ENCODE measurements at regions not wholly inside any gene's neighbourhood (a gene's known extent, or its start where the extent isn't known, plus 50 kb on each side); places are given as distances from the start of the nearest gene placed in this dataset.
"Not testable (repeated sequence)": the region's sequence is repeated elsewhere in the genome, so short reads cannot be mapped to it uniquely, and the experiment has no call there.

DNA sequence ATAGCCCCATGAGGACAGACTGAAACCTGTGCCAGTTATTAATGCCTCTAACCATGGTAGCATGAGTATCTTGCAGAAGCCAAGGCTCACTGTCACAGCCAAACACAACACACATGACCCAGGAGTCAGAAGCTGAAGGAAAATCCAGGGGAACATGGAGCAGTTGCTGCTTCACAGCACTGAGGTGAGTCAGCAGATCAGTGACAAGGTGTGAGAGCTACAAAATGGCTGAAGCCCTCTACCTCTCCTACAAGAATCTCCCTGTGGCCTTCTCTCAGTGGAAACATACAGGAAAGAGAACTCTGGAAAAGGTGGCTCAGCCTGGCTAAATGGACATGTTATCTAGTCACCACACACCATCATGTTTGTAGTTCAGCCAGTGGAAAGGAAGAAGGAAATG, 93.5 kb downstream of the NAB1 start:
- no peak for DNase-seq

DNA sequence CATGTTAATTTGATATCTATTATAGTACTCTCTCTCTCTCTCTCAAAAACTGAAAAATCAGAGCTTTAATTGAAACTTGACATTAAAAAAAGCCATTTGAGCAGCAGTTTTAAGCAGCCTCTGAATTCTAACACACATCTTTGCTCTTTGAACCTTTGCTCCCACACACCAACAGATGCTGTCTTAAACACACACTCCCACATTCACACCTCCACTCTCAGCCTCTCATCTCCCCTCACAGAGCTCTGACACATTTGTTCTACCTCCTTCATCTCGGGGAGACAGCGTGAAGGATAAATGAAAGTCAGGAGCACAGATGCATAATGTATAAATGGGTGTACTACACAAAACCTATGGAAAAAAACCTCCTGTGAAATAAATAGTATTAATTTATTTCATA, 95.2 kb downstream of the NAB1 start:
- peak in 1 of 2 experiments; percentile 22 for DNase-seq

DNA sequence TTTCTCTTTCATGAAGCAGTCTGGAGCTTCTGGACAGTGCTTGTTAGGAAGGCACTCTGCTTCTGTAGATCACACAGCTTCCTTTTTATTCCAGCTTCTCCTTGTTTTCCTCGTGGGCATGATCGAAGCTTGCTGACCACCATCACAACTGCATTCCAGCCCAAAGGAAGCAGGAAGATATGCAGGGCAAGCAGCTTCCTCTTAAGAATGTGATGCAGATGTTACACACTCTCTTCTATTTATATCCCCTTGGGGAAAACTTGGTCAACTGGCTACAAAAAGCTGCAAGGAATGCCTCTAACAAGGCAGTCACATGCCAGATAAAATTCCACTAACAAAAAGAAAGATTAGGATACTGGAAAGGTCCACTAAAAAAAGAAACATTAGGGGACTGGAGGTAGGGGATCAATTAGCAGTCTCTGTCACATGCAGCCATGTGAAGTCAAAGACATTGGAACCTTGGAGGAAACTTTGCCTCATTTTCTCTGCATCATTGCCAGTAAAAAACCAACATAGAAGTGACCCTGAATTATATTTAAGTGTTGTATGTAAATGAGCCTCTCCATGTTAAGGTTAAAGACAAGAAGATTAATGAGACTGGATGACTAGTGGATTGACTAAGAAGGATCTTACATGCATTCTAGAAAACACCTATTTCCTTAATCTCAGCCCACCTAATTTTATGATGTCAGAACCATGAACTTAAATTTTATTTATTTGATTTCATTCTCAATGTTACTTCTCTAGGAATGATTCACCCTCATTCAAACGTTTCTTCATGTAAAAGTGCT, 98.3 kb downstream of the NAB1 start:
- DNase-seq = no peak

DNA sequence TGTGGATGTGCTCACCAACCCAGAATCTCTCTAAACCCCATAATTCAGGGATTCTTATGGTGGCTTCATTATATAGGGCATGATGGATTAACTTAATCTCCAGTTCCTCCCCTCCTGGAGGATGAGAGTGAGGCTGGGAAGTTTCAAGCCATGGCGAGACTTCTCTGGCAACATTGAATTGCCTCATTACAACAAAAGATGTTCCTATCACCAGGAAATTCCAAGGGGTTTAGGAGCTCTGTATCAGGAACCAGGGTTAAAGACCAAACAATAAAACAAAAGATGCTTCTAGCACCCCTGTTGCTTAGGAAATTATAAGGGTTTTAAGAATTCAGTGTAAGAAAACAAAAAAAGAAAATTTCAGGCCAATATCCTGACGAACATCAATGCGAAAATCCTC, 100.1 kb downstream of the NAB1 start:
- no peak for DNase-seq

DNA sequence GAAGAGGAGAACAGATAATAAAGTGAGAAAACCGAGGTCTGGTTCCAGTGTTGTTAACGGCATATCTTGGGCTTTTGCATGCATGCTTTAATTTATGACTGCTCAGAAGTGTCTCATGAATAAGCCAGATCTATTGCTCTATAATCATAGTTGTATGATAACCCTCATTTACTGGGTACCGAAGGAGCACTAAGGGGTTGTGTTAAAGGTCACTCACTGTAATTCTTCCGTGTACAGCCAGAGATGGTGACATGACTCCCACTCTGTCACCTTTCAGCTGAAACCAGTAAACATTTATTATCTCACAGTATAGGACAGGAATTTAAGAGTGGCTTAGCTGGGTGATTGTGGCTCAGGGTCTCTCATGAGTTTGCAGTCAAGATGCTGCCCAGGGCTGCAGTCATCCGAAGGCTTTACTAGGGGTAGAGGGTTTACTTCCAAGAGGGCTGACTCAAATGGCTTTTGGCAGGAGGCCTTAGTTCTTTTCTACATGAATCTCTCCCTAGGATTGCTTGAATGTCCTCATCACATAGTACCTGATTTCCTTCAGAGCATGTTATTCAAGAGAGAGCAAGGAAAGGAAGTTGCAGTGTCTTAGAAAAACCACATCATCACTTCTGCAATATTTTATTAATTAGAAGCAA, 107.0 kb downstream of the NAB1 start:
- DNase-seq = no peak

DNA sequence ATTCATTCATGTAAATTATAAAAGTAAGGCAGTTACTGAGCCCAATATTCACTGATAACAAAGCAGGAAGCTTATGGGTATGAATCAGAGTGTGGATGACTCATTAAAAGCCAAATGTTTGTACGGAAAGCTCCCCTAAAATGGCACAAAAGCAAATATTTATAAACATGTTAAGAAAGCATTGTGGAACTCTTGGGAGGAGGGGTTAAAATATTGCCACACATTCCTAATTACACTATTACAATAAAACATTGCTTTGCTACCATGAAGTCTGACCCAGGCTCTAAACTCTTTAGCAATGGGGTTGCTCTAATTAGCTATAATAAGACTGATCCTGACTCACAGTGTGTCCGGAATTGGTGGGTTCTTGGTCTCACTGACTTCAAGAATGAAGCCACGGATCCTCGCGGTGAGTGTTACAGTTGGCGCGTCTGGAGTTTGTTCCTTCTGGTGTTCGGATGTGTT, 110.9 kb downstream of the NAB1 start:
- DNase-seq = no peak

DNA sequence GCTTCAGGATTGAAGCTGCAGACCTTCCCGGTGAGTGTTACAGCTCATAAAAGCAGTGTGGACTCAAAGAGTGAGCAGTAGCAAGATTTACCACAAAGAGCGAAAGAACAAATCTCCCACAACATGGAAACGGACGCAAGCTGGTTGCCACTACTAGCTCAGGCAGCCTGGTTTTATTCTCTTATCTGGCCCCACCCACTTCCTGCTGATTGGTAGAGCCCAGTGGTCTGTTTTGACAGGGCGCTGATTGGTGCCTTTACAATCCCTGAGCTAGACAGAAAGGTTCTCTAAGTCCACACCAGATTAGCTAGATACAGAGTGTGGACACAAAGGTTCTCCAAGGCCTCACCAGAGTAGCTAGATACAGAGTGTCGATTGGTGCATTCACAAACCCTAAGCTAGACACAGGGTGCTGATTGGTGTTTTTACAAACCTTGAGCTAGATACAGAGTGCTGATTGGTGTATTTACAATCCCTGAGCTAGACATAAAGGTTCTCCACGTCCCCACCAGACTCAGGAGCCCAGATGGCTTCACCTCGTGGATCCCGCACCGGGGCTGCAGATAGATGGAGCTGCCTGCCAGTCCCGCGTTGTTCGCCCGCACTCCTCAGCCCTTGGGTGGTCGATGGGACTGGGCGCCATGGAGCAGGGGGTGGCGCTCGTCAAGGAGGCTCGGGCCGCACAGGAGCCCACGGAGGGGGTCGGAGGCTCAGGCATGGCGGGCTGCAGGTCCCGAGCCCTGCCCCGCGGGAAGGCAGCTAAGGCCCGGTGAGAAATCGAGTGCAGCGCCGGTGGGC, 111.7 kb downstream of the NAB1 start:
- DNase-seq = not testable (repeated sequence)

DNA sequence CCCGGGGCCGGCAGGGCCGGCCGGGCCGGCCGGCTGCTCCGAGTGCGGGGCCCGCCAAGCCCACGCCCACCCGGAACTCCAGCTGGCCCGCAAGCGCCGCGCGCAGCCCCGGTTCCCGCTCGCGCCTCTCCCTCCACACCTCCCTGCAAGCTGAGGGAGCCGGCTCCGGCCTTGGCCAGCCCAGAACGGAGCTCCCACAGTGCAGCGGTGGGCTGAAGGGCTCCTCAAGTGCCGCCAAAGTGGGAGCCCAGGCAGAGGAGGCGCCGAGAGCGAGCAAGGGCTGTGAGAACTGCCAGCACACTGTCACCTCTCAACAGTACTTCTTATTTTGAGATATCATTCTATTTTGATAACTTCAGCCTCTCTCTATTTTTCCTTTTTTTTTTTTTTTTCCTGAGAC, 112.3 kb downstream of the NAB1 start:
- DNase-seq = not testable (repeated sequence)

DNA sequence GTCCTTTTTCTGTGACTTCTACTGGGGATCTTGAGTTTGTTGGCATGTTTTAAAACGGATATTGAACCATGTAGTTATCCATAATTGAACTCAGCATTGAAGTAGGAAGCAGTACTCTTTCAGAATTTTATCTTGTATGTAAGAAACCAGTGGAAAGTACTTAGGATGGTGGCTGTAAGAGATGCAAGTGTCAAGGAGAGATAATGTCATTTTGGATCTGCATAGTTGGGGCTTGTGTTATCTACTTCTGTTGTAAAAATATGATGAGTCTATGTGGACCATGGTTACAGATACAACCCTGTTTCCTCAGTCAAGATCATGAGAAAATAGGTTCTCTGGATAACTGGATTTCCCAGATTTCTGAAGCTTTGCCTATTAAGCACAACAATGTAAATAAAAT, 113.7 kb downstream of the NAB1 start:
- no peak for DNase-seq

DNA sequence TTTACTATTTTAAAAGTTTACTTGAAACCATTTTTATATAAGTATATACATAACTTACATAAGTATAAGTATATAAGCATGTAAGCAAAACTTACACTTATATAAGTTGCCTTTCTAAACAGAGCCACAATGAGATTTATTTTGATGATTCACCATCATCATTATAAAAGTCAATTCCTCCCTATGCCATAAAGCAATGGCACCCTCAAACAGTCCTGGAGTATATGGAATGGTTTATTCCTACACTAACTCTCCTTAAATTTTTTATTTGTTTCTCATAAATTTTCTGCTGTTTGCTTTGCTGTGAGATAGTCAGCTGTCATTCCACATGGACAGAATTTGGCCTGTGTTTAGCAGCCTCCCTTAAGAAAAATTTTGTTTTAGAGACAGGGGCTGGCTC, 114.2 kb downstream of the NAB1 start:
- DNase-seq = no peak

DNA sequence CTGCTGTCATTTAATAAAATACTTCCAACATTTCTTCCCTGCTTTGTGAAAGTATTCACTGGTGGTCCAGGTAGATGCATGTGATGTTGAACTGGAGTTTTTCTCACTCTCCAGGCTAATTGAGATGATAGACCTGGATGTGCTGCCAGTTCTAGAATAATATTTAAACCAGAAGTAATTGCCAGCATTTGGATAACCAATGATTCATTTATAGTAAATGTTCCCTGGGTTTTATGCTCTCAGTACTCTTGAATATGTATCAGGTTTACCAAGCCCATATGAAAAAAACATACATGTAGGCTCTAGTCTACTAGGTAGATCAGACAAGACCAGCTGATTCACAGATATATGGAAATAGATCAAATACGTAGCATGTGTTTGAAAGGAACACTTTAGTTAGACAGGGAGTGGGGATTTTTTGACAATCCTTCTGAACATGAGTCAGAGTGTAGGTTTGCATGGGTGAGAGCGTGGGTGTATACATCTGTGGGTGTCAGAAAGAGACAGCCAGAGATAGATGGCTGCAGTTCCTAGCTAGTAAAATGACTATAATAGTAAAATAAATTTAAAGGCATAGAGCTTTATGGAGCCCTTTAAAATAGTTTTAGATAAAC, 115.1 kb downstream of the NAB1 start:
- DNase-seq = peak; percentile 47 to 62

DNA sequence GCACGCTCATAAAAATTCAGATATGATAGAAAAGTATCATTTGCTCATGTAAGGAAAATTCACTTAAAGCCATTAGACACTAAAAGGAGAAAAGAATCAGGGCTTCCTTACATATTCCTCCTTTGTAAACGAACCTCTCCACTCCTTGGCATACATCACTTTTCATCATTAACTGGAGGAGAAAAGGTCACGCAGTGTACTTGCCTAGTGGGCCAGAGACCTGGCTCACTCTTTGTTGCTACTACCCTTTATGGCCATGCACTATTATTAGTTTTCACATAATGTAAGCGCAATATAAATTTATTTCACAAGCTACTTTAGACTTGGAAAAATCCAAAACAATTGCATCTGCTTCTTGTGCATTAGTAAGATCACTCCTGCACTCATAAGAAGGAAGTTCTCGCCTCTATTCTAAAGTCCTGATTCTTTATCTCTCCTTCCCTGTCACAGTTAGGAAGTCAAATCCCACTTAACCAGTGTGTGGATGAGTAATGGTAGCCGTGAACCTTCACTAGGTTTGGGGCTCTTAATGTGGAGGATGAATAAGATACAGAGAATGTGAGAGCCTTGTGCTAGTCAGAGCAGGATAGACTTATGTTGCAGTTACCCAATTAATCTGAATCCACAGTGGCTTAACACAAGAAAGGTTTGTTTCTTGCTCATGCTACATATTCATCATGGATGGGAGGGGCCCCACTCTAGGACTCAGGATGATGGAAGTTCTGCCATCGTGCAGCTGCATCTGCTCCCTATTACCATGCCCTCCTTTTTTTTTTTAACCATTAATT, 115.0 kb upstream of the GLS start:
- no peak for DNase-seq

DNA sequence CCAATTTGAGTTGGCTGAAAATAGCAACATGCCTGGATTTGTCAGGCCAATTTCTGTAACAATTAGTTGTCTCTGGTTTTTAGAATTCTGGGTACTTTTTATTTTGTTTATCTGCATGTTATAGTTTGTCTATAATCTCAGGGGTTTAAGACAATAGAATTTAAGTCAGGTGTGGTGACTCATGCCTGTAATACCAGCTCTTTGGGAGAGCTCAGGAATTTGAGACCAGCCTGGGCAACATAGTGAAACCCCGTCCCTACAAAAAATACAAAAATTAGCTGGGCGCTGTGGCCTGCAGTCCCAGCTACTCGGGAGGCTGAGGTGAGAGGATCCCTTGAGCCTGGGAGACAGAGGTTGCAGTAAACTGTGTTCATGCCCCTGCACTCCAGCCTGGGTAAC, 114.4 kb upstream of the GLS start:
- no peak for DNase-seq

DNA sequence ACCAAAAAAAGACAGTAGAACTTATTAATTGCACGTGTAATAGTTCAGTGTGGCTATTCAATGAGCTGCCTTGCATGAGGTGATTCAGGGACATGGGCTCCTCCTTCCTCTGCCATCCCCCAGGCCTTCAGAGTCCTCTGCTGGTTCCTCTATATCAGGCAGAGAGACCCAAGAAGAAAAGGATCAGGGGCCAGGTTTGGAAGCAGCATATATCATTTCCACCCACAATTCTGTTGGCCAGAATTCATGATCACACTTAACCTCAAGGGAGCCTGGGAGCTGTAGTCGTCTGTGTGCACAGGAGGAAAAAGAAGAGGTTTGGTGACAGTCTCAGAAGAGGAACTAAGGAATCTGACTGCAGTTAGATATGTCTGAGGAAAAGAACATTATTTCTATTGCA, 114.0 kb upstream of the GLS start:
- no peak for DNase-seq

DNA sequence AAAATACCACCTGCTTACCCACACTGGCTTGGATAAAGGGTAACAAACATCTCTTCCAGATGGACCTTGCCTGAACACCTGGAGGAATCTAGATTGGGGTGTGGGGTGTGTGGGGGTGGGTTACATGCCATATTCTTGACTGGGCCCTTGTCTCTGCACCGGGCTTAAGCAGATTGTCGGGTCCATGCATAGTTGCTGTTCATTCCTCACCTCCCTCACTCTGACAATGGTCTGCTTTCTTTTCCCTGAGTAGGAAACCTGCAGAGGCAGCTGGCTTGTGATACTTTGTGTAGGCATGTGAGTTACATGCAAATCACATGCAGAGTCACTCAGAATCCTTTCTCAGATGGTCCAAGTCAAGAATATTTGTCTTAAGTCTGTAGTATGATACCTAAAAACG, 112.8 kb upstream of the GLS start:
- DNase-seq = no peak

DNA sequence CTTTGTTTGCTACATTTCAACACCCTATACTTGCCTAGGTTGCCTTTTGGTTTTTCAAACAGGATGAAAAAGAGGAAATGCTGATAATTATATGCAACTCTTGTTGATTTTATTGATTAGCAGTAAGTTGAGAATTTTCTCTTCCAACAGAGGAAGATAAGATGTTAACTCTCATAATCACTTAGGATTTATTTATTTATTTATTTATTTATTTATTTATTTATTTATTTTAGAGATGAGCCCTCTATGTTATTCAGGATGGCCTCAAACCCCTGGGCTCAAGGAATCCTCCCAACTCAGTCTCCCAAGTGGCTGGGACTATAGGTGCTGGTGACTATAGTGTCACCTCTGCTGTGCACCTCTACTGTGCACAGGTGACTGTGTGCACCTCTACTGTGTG, 111.4 kb upstream of the GLS start:
- no peak for DNase-seq

DNA sequence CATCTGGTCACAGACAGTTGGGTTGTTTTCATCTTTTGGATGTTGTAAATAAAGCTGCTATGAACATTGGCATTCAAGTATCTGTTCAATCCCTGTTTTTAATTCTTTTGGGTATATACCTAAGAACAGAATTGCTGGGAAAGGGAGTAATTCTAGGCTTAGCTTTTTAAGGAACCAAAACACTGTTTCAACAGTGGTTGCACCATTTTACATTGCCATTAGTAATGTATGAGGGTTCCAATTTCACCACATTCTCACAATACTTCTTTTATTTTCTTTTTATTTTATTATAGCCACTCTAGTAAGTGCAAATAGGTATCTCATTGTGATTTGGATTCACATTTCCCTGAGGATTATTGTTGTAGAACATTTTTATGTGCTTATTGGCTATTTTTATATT, 108.9 kb upstream of the GLS start:
- DNase-seq = no peak

DNA sequence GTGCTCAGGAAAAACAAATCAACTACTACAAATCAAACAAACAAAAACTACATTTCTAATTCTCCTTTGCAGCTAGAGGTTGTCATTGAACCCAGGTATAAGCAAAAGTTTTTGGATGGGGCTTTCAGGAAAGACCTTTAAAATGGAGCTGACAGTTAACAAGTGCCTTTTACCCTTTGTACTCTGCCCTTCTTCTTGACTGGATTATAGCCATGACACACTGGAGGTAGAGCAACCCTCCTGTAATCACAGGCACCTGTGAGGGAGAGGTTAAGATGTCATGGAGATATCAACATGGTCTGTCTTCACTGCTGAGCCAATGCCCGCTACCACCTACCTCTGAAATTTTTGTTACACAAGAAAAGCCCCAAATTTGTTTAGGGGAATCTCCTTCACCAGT, 100.0 kb upstream of the GLS start:
- DNase-seq = no peak

DNA sequence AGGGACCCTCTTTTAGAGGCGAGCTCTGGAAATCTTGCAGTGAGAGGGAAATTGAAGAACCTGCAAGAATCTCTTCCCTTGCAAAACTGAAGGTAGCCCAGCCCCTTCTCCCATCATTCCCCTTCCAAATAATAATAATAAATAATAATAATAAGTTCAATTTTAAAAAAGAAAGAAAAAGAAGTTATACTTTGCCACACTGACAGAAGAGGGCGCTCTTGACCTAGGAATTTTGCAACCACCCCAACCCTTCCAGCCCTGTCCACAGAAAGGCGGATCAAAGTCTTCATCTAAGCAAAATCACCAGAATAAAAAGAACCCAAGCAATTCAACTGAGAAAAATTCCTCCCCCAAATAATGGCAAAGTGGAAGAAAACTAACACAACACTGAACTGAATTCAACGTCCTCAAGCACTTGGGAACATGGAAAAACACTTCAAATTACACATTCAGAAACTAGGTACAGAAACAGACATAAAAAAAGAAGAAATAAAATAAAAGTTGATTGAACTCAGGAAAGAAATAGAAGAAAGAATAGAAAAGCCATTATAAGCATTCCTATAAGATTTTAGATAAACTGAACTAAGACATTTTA, 98.9 kb upstream of the GLS start:
- DNase-seq = peak; percentile 41 to 45

DNA sequence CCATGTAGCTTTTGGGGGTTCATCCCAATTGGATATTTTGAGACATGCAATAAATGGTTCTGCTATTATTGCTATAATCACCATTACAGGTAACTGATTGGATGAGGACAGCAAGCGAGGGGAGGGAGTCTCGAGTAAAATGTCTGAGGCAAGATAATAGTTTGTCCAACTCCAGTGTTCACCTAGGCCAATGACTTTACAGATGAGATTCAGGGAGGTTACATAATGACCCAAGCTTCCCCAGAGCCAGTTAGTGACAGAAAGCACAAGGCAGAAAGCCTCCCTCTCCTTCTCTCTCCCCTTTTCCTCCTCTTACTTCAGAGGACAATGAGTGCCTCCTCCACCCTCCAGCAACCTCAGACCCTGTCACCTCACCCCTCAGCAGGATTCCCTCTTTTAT, 98.4 kb upstream of the GLS start:
- no peak for DNase-seq

DNA sequence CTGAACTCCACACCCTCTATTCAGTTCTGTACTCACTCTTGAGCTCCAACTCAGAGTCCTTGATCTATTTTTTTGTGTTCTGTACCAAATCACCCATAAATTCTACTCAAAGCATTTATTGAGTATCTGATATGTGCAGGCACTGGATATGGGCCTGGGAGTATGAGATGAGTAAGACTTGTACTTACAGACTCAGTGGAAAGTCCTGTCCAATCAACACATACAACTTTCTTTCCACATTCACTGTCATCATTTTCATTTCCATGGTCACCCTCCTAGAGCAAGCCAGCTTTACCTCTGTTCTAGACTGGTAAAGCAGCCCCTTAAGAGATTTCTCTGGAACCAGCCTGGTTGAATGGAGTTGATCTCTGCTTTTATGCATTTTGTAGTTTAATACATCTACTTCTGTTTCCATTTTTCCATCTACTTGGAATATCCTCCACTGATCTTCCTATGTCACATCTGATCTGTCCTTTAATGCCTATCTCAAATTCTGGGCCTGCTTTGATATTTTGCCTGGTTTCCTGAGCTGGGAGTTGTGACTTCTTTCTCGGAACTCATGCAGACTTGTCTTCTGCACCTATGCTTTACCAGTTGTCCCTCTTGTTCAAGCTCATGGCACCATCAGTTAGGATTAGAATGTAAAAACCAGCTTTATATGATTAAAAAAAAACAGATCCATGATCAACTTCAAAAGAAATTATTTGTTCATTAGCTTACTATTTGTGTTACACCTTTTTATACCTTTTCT, 96.9 kb upstream of the GLS start:
- DNase-seq = no peak
